ENCODE measurements at regions not wholly inside any gene's neighbourhood (a gene's known extent, or its start where the extent isn't known, plus 50 kb on each side); places are given as distances from the start of the nearest gene placed in this dataset.

- no peak for TF ChIP-seq CTCF (IDR thresholded peaks at IDR 0.05)
- no peak for TF ChIP-seq POLR2A (IDR thresholded peaks at IDR 0.05)
Measured at GRCh38 chr4:111027526-111027925, 404.6 kb upstream of the PITX2 start.
